ENCODE measurements at regions not wholly inside any gene's neighbourhood (a gene's known extent, or its start where the extent isn't known, plus 50 kb on each side); places are given as distances from the start of the nearest gene placed in this dataset.

- no peak for TF ChIP-seq EZH2 (IDR thresholded peaks at IDR 0.05; ENCODE audit: low read depth, unreplicated experiment)
- TF ChIP-seq CTCF (conservative IDR thresholded peaks at IDR 0.05; ENCODE audit: low read depth in 2 of 2) = no peak
- TF ChIP-seq POLR2AphosphoS5 (IDR thresholded peaks at IDR 0.05; ENCODE audit: low read depth) = no peak
- no peak for TF ChIP-seq STAT1 (IDR thresholded peaks at IDR 0.05; ENCODE audit: unreplicated experiment)
- no peak for TF ChIP-seq REST (IDR thresholded peaks at IDR 0.05; ENCODE audit: unreplicated experiment)
- TF ChIP-seq EZH2phosphoT487 (IDR thresholded peaks at IDR 0.05; ENCODE audit: unreplicated experiment) = no peak
Measured at GRCh38 chr2:43060390-43061016, 165.9 kb downstream of the ZFP36L2 start.

All from GM23338 (cell line).